HG02610 (cell line): ENCODE measurements at regions not wholly inside any gene's neighbourhood (a gene's known extent, or its start where the extent isn't known, plus 50 kb on each side); places are given as distances from the start of the nearest gene placed in this dataset.
"Not testable (repeated sequence)": the region's sequence is repeated elsewhere in the genome, so short reads cannot be mapped to it uniquely, and the experiment has no call there.

Experiments used
- ATAC-seq: cut with Tn5 transposase; IDR thresholded peaks from one replicate; pipeline ENCODE4 v1.9.1; 2021; ENCODE audit warnings: mild to moderate bottlenecking, moderate library complexity; ENCODE audit not compliant: unreplicated experiment

- no peak for ATAC-seq
Observed at GRCh38 chr7:149608168-149608567, 110.6 kb upstream of the ZNF746 start.

GRCh38 chr7:149607683-149608082 lies 110.1 kb upstream of the ZNF746 start:
- ATAC-seq, result no peak

GRCh38 chr7:149606826-149607225 lies 109.2 kb upstream of the ZNF746 start:
- no peak for ATAC-seq

GRCh38 chr7:149605696-149606095 lies 108.1 kb upstream of the ZNF746 start:
- ATAC-seq, result no peak

- no peak for ATAC-seq
Observed at GRCh38 chr7:149604521-149604920, 106.9 kb upstream of the ZNF746 start.

- ATAC-seq, result peak; percentile 94
Observed at GRCh38 chr7:149600669-149601330, 103.2 kb upstream of the ZNF746 start.

GRCh38 chr7:149599636-149600206 lies 102.1 kb upstream of the ZNF746 start:
- no peak for ATAC-seq

GRCh38 chr7:149598721-149599308 lies 101.2 kb upstream of the ZNF746 start:
- peak; percentile 19 for ATAC-seq

GRCh38 chr7:149597789-149598188 lies 100.2 kb upstream of the ZNF746 start:
- ATAC-seq, result not testable (repeated sequence)

GRCh38 chr7:149595541-149595940 lies 97.9 kb upstream of the ZNF746 start:
- ATAC-seq, result no peak

- ATAC-seq, result no peak
Observed at GRCh38 chr7:149595078-149595477, 97.5 kb upstream of the ZNF746 start.

- no peak for ATAC-seq
Observed at GRCh38 chr7:149588930-149589329, 91.3 kb upstream of the ZNF746 start.

GRCh38 chr7:149586646-149587645 lies 89.3 kb upstream of the ZNF746 start:
- no peak for ATAC-seq

GRCh38 chr7:149584530-149584929 lies 86.9 kb upstream of the ZNF746 start:
- no peak for ATAC-seq

GRCh38 chr7:149584009-149584408 lies 86.4 kb upstream of the ZNF746 start:
- no peak for ATAC-seq

- ATAC-seq, result no peak
Observed at GRCh38 chr7:149580328-149580727, 82.7 kb upstream of the ZNF746 start.

GRCh38 chr7:149579365-149579764 lies 81.8 kb upstream of the ZNF746 start:
- not testable (repeated sequence) for ATAC-seq

GRCh38 chr7:149574428-149574827 lies 76.8 kb upstream of the ZNF746 start:
- ATAC-seq, result not testable (repeated sequence)

- ATAC-seq, result no peak
Observed at GRCh38 chr7:149573519-149573918, 75.9 kb upstream of the ZNF746 start.

- ATAC-seq, result not testable (repeated sequence)
Observed at GRCh38 chr7:149572920-149573319, 75.3 kb upstream of the ZNF746 start.

- ATAC-seq, result no peak
Observed at GRCh38 chr7:149570784-149571183, 73.2 kb upstream of the ZNF746 start.
